Uterus (tissue), 3 donors: ENCODE measurements at regions not wholly inside any gene's neighbourhood (a gene's known extent, or its start where the extent isn't known, plus 50 kb on each side); places are given as distances from the start of the nearest gene placed in this dataset.
"Not testable (repeated sequence)": the region's sequence is repeated elsewhere in the genome, so short reads cannot be mapped to it uniquely, and the experiment has no call there.

Experiments used
- DNase-seq, 2 donors: peaks; one replicate each; pipeline ENCODE4 v3.0.0-alpha.2; 2019 to 2020
- H3K27ac ChIP-seq, 2 donors: fragments of 200-600 bp; sonication (generic); 1 replicate in 1 of 2; 2 replicates in 1 of 2; pipeline ENCODE4 v1.5.1; 2016 to 2018
- H3K27me3 ChIP-seq, 2 donors: fragments of 200-600 bp; sonication (generic); one replicate each; pipeline ENCODE4 v1.5.1; 2018 to 2019; ENCODE audit warnings: control low read depth in 1 of 2
- H3K36me3 ChIP-seq, 2 donors: fragments of 200-600 bp; sonication (generic); one replicate each; pipeline ENCODE4 v1.5.1; 2019; ENCODE audit warnings: control low read depth in 1 of 2
- H3K4me1 ChIP-seq, 2 donors: fragments of 200-600 bp; sonication (generic); one replicate each; pipeline ENCODE4 v1.5.1; 2018 to 2019; ENCODE audit warnings: control low read depth in 1 of 2
- H3K4me3 ChIP-seq, 2 donors: fragments of 200-600 bp; sonication (generic); 1 replicate in 1 of 2; 2 replicates in 1 of 2; pipeline ENCODE4 v1.5.1; 2018 to 2019; ENCODE audit warnings: mild to moderate bottlenecking in 1 of 2
- H3K9me3 ChIP-seq, 2 donors: fragments of 200-600 bp; sonication (generic); one replicate each; pipeline ENCODE4 v1.5.1; 2019; ENCODE audit warnings: control low read depth in 1 of 2
- CTCF ChIP-seq, 4 experiments: fragments of 200-600 bp in 2 of 4; fragments of 450-650 bp in 2 of 4; sonication (generic) in 2 of 4; IDR thresholded peaks; one replicate each; pipeline ENCODE4 v1.5.1; 2016 to 2019; ENCODE audit warnings: antibody characterized with exemption in 4 of 4, mild to moderate bottlenecking in 2 of 4, moderate library complexity in 1 of 4
- POLR2A ChIP-seq, 2 donors: fragments of 450-650 bp; IDR thresholded peaks; one replicate each; pipeline ENCODE4 v1.6.1; 2016; ENCODE audit warnings: antibody characterized with exemption in 2 of 2, mild to moderate bottlenecking in 1 of 2, moderate library complexity in 1 of 2
- intact Hi-C: fragments of 100-400 bp; cut with DNase I; formaldehyde crosslinking; loops from one replicate; pipeline ENCODE4 v1.15.1; 2023; ENCODE audit warnings: low total_unique reads
- donor health status: DM: yes; HTN: yes; CAD: no.

- Histone ChIP-seq H3K27ac (no peak overlapping the region), H3K36me3 (no peaks in the 10 kb centered on the region), H3K9me3 (no peaks in the 10 kb centered on the region), H3K4me1 (no peaks in the 10 kb centered on the region), H3K27me3 (no peaks in the 10 kb centered on the region), H3K4me3 (no peak overlapping the region)
- intact Hi-C loops, result no loop called here
- DNase-seq, result no peak
- no peak for TF ChIP-seq POLR2A (IDR thresholded peaks at IDR 0.05)
- no peak for TF ChIP-seq CTCF (IDR thresholded peaks at IDR 0.05)
Observed at GRCh38 chr5:44675296-44675695, 133.5 kb upstream of the MRPS30 start.

GRCh38 chr5:44674461-44674860 lies 134.3 kb upstream of the MRPS30 start:
- Histone ChIP-seq H3K4me3 (no peak overlapping the region), H3K9me3 (no peaks in the 10 kb centered on the region), H3K4me1 (no peaks in the 10 kb centered on the region), H3K27me3 (no peaks in the 10 kb centered on the region), H3K27ac (no peak overlapping the region), H3K36me3 (no peaks in the 10 kb centered on the region)
- intact Hi-C loops, result no loop called here
- no peak for TF ChIP-seq POLR2A (IDR thresholded peaks at IDR 0.05)
- TF ChIP-seq CTCF (IDR thresholded peaks at IDR 0.05), result no peak
- DNase-seq, result no peak

GRCh38 chr5:44668471-44668870 lies 140.3 kb upstream of the MRPS30 start:
- DNase-seq, H3K4me1 ChIP-seq, H3K36me3 ChIP-seq, H3K9me3 ChIP-seq, H3K27ac ChIP-seq, H3K4me3 ChIP-seq, intact Hi-C loops, H3K27me3 ChIP-seq: not testable (repeated sequence)

- Histone ChIP-seq H3K9me3 (no peaks in the 10 kb centered on the region), H3K27ac (no peak overlapping the region), H3K4me1 (no peaks in the 10 kb centered on the region), H3K4me3 (no peak overlapping the region), H3K27me3 (no peaks in the 10 kb centered on the region), H3K36me3 (no peaks in the 10 kb centered on the region)
- intact Hi-C loops, result no loop called here
- DNase-seq, result no peak
- no peak for TF ChIP-seq POLR2A (IDR thresholded peaks at IDR 0.05)
- no peak for TF ChIP-seq CTCF (IDR thresholded peaks at IDR 0.05)
Observed at GRCh38 chr5:44665101-44665701, 143.5 kb upstream of the MRPS30 start.

- no peak for DNase-seq
Observed at GRCh38 chr5:44664711-44665100, 144.0 kb upstream of the MRPS30 start.

More at GRCh38 chr5:44664711-44665100, 144.0 kb upstream of the MRPS30 start:
- peaks cover 0 to 3% of the 10 kb centered on the region in 2 donors for H3K4me1 ChIP-seq
- H3K36me3 ChIP-seq, result no peaks in the 10 kb centered on the region
- intact Hi-C loops, result no loop called here
- no peaks in the 10 kb centered on the region for H3K27me3 ChIP-seq
- no peaks in the 10 kb centered on the region for H3K9me3 ChIP-seq
- no peak overlapping the region for H3K27ac ChIP-seq
- TF ChIP-seq POLR2A (IDR thresholded peaks at IDR 0.05) (no peak), CTCF (IDR thresholded peaks at IDR 0.05) (no peak)
- no peak overlapping the region for H3K4me3 ChIP-seq
